CD14-positive monocyte (primary cell): ENCODE measurements at regions not wholly inside any gene's neighbourhood (a gene's known extent, or its start where the extent isn't known, plus 50 kb on each side); places are given as distances from the start of the nearest gene placed in this dataset.

Source experiments
- DNase-seq, 3 donors: peaks; one replicate each; pipeline ENCODE4 v3.0.0-alpha.2; 2011 to 2022
- H2AFZ ChIP-seq: 2 replicates; pipeline ENCODE4 v1.6.0; 2012; ENCODE audit warnings: mild to moderate bottlenecking, low read depth, low read length, inconsistent platforms; ENCODE audit not compliant: insufficient read depth, poor library complexity, severe bottlenecking
- H3K27ac ChIP-seq, 2 donors: 1 replicate in 1 of 2; 2 replicates in 1 of 2; pipeline ENCODE4 v1.5.1; 2012 to 2013; ENCODE audit warnings: low read length in 2 of 2, control low read depth in 1 of 2, inconsistent platforms in 1 of 2, low read depth in 1 of 2, mild to moderate bottlenecking in 1 of 2
- H3K27me3 ChIP-seq, 2 donors: one replicate each; pipeline versions ENCODE4 v1.6.0 to v1.6.1; 2011 to 2013; ENCODE audit warnings: low read length in 2 of 2; ENCODE audit not compliant: control insufficient read depth in 2 of 2, insufficient read depth in 2 of 2
- H3K36me3 ChIP-seq, 2 donors: replicated peaks in 1 of 2; 1 replicate in 1 of 2; 2 replicates in 1 of 2; pipeline versions ENCODE4 v1.5.1 to v1.6.1; 2012 to 2013; ENCODE audit warnings: low read length in 2 of 2, control low read depth in 1 of 2, inconsistent platforms in 1 of 2, mild to moderate bottlenecking in 1 of 2; ENCODE audit not compliant: insufficient read depth in 2 of 2, control insufficient read depth in 1 of 2
- H3K4me1 ChIP-seq, 2 donors: 1 replicate in 1 of 2; 2 replicates in 1 of 2; pipeline versions ENCODE4 v1.5.1 to v1.6.1; 2012 to 2013; ENCODE audit warnings: low read length in 2 of 2, control low read depth in 1 of 2, inconsistent platforms in 1 of 2, mild to moderate bottlenecking in 1 of 2, moderate library complexity in 1 of 2; ENCODE audit not compliant: insufficient read depth in 2 of 2, control insufficient read depth in 1 of 2
- H3K4me2 ChIP-seq: replicated peaks from 2 replicates; pipeline ENCODE3; 2012; ENCODE audit warnings: low read length, moderate library complexity, mild to moderate bottlenecking; ENCODE audit not compliant: poor library complexity, severe bottlenecking; ENCODE audit errors: extremely low read depth
- H3K4me3 ChIP-seq, 3 experiments: fragments of 200-600 bp in 1 of 3; sonication (generic) in 1 of 3; replicated peaks in 1 of 3; 1 replicate in 2 of 3; 2 replicates in 1 of 3; pipeline ENCODE4 v1.5.1; 2011 to 2013; ENCODE audit warnings: low read length in 3 of 3, mild to moderate bottlenecking in 3 of 3, control low read depth in 2 of 3, low read depth in 2 of 3, inconsistent platforms in 1 of 3, moderate library complexity in 1 of 3
- H3K79me2 ChIP-seq: 2 replicates; pipeline ENCODE4 v1.6.0; 2012; ENCODE audit warnings: mild to moderate bottlenecking, control low read depth, inconsistent platforms, low read length, moderate library complexity; ENCODE audit not compliant: insufficient read depth
- H3K9ac ChIP-seq: 2 replicates; pipeline ENCODE4 v1.6.0; 2017; ENCODE audit warnings: low read length, mild to moderate bottlenecking; ENCODE audit not compliant: insufficient read depth, poor library complexity, severe bottlenecking
- H3K9me3 ChIP-seq, 2 donors: replicated peaks in 1 of 2; 1 replicate in 1 of 2; 2 replicates in 1 of 2; pipeline versions ENCODE4 v1.5.1 to v1.6.1; 2012 to 2013; ENCODE audit warnings: low read length in 2 of 2, control low read depth in 1 of 2; ENCODE audit not compliant: control insufficient read depth in 1 of 2, insufficient read depth in 1 of 2
- H4K20me1 ChIP-seq: 2 replicates; pipeline ENCODE4 v1.6.0; 2012; ENCODE audit warnings: mild to moderate bottlenecking, low read length, control low read depth, moderate library complexity; ENCODE audit not compliant: insufficient read depth
- H3K27ac Mint-ChIP-seq, 7 donors: one replicate each; pipeline ENCODE4 v1.8.0; 2020; ENCODE audit warnings: mild to moderate bottlenecking in 7 of 7, mixed read lengths in 7 of 7, moderate library complexity in 6 of 7, inconsistent platforms in 2 of 7
- H3K27me3 Mint-ChIP-seq, 3 donors: one replicate each; pipeline ENCODE4 v1.8.0; 2021 to 2022; ENCODE audit warnings: low read depth in 3 of 3, mild to moderate bottlenecking in 3 of 3, mixed read lengths in 3 of 3, moderate library complexity in 3 of 3, inconsistent platforms in 1 of 3
- H3K36me3 Mint-ChIP-seq, 2 donors: one replicate each; pipeline ENCODE4 v1.8.0; 2020; ENCODE audit warnings: mixed read lengths in 2 of 2, inconsistent platforms in 1 of 2, mild to moderate bottlenecking in 1 of 2
- H3K4me1 Mint-ChIP-seq: one replicate; pipeline ENCODE4 v1.8.0; 2020; ENCODE audit warnings: mild to moderate bottlenecking, mixed read lengths
- H3K4me3 Mint-ChIP-seq, 2 donors: one replicate each; pipeline ENCODE4 v1.8.0; 2020; ENCODE audit warnings: mild to moderate bottlenecking in 2 of 2, mixed read lengths in 2 of 2, moderate library complexity in 1 of 2
- H3K9me3 Mint-ChIP-seq, 7 donors: one replicate each; pipeline ENCODE4 v1.8.0; 2020 to 2022; ENCODE audit warnings: mixed read lengths in 7 of 7, mild to moderate bottlenecking in 6 of 7, moderate library complexity in 6 of 7, inconsistent platforms in 2 of 7
- CTCF ChIP-seq: fragments of 200-600 bp; IDR thresholded peaks from one replicate; pipeline ENCODE4 v1.8.0; 2022; ENCODE audit warnings: antibody characterized with exemption, mild to moderate bottlenecking
- WGBS: methylation state at CpG from one replicate; pipeline ENCODE4 v1.1.5; 2013; ENCODE audit warnings: missing lambda C conversion rate; ENCODE audit not compliant: insufficient coverage; 5-methylcytosine and 5-hydroxymethylcytosine counted together
- intact Hi-C, 2 donors: fragments of 100-400 bp; cut with micrococcal nuclease; formaldehyde crosslinking; loops; one replicate each; pipeline versions ENCODE4 v1.15.0 to v1.15.1; 2023

GRCh38 chr6:93554018-93554417, 134.7 kb upstream of the EPHA7 start:
- H3K9me3 ChIP-seq, result no peaks in the 10 kb centered on the region
- no peaks in the 10 kb centered on the region for H3K79me2 ChIP-seq
- no peak for TF ChIP-seq CTCF
- H3K9ac ChIP-seq, result no peak overlapping the region
- no peak overlapping the region for H3K27ac Mint-ChIP-seq
- no peaks in the 10 kb centered on the region for H3K9me3 Mint-ChIP-seq
- H4K20me1 ChIP-seq, result no peaks in the 10 kb centered on the region
- H3K36me3 Mint-ChIP-seq, result no peaks in the 10 kb centered on the region
- no peak overlapping the region for H3K4me3 Mint-ChIP-seq
- H3K4me3 ChIP-seq, result no peak overlapping the region
- no CpG with 5 or more reads among the region's 2 CpGs for WGBS
- no peaks in the 10 kb centered on the region for H3K27me3 ChIP-seq
- H3K4me1 ChIP-seq, result no peaks in the 10 kb centered on the region
- no peak overlapping the region for H3K27ac ChIP-seq
- intact Hi-C loops, result no loop called here
- H3K27me3 Mint-ChIP-seq, result no peaks in the 10 kb centered on the region
- H2AFZ ChIP-seq, result no peak overlapping the region
- DNase-seq, result no peak
- H3K4me2 ChIP-seq, result no peak overlapping the region
- H3K4me1 Mint-ChIP-seq, result no peaks in the 10 kb centered on the region
- no peaks in the 10 kb centered on the region for H3K36me3 ChIP-seq

GRCh38 chr6:93550551-93551276, 131.4 kb upstream of the EPHA7 start:
- peaks cover 0 to 6% (median 2%) of the 10 kb centered on the region in 7 donors for H3K9me3 Mint-ChIP-seq
- Histone ChIP-seq H3K9me3 (no peaks in the 10 kb centered on the region), H2AFZ (no peak overlapping the region), H3K4me3 (no peak overlapping the region), H4K20me1 (no peaks in the 10 kb centered on the region), H3K27me3 (no peaks in the 10 kb centered on the region), H3K4me2 (no peak overlapping the region), H3K9ac (no peak overlapping the region), H3K79me2 (no peaks in the 10 kb centered on the region), H3K36me3 (no peaks in the 10 kb centered on the region), H3K27ac (no peak overlapping the region), H3K4me1 (no peaks in the 10 kb centered on the region)
- no peak overlapping the region for H3K27ac Mint-ChIP-seq
- intact Hi-C loops, result no loop called here
- no peaks in the 10 kb centered on the region for H3K27me3 Mint-ChIP-seq
- no peaks in the 10 kb centered on the region for H3K36me3 Mint-ChIP-seq
- no peak for TF ChIP-seq CTCF
- no peak overlapping the region for H3K4me3 Mint-ChIP-seq
- no peaks in the 10 kb centered on the region for H3K4me1 Mint-ChIP-seq
- DNase-seq, result no peak
